ENCODE measurements at regions not wholly inside any gene's neighbourhood (a gene's known extent, or its start where the extent isn't known, plus 50 kb on each side); places are given as distances from the start of the nearest gene placed in this dataset.
"Not testable (repeated sequence)": the region's sequence is repeated elsewhere in the genome, so short reads cannot be mapped to it uniquely, and the experiment has no call there.

- DNase-seq: no peak
- intact Hi-C loops (cut with DNase I): no loop called here
These were observed 219.6 kb upstream of the NPSR1 start for GRCh38 chr7:34438436-34438835.

- intact Hi-C loops (cut with DNase I): no loop called here
- DNase-seq: no peak
These were observed 212.4 kb upstream of the NPSR1 start for GRCh38 chr7:34445653-34446052.

- intact Hi-C loops (cut with DNase I); DNase-seq: not testable (repeated sequence)
These were observed 209.5 kb upstream of the NPSR1 start for GRCh38 chr7:34448531-34448930.

GRCh38 chr7:34449765-34450164 is 208.3 kb upstream of the NPSR1 start:
- intact Hi-C loops (cut with DNase I): no loop called here
- DNase-seq: no peak

- intact Hi-C loops (cut with DNase I): no loop called here
- DNase-seq: no peak
These were observed 206.8 kb upstream of the NPSR1 start for GRCh38 chr7:34451183-34451582.

- no peak for DNase-seq
- intact Hi-C loops (cut with DNase I): no loop called here
These were observed 206.1 kb upstream of the NPSR1 start for GRCh38 chr7:34451923-34452322.

- DNase-seq: no peak
- intact Hi-C loops (cut with DNase I): no loop called here
These were observed 205.7 kb upstream of the NPSR1 start for GRCh38 chr7:34452363-34452762.

GRCh38 chr7:34453150-34453549 is 204.9 kb upstream of the NPSR1 start:
- intact Hi-C loops (cut with DNase I): no loop called here
- DNase-seq: no peak

GRCh38 chr7:34454381-34454780 is 203.6 kb upstream of the NPSR1 start:
- DNase-seq: no peak
- intact Hi-C loops (cut with DNase I): no loop called here

GRCh38 chr7:34457329-34457728 is 200.7 kb upstream of the NPSR1 start:
- no peak for DNase-seq
- intact Hi-C loops (cut with DNase I): no loop called here

- DNase-seq: peak in 3 of 42 donors; percentile 20 to 46 (median 22)
- intact Hi-C loops (cut with DNase I): no loop called here
These were observed 194.2 kb upstream of the NPSR1 start for GRCh38 chr7:34463830-34464229.

- intact Hi-C loops (cut with DNase I): no loop called here
- no peak for DNase-seq
These were observed 186.2 kb upstream of the NPSR1 start for GRCh38 chr7:34471844-34472243.

GRCh38 chr7:34486371-34486770 is 171.6 kb upstream of the NPSR1 start:
- intact Hi-C loops (cut with DNase I): no loop called here
- peak in 22 of 42 donors; percentile 4 to 67 (median 21) for DNase-seq

GRCh38 chr7:34487391-34488115 is 170.5 kb upstream of the NPSR1 start:
- peak in 1 of 42 donors; percentile 42 for DNase-seq
- intact Hi-C loops (cut with DNase I): no loop called here

- intact Hi-C loops (cut with DNase I): no loop called here
- DNase-seq: no peak
These were observed 169.3 kb upstream of the NPSR1 start for GRCh38 chr7:34488766-34489165.

- intact Hi-C loops (cut with DNase I): no loop called here
- no peak for DNase-seq
These were observed 166.1 kb upstream of the NPSR1 start for GRCh38 chr7:34491899-34492298.

- intact Hi-C loops (cut with DNase I): no loop called here
- DNase-seq: no peak
These were observed 164.3 kb upstream of the NPSR1 start for GRCh38 chr7:34493752-34494151.

- DNase-seq: no peak
- intact Hi-C loops (cut with DNase I): no loop called here
These were observed 160.8 kb upstream of the NPSR1 start for GRCh38 chr7:34497153-34497777.

GRCh38 chr7:34501156-34501555 is 156.9 kb upstream of the NPSR1 start:
- intact Hi-C loops (cut with DNase I): loop anchor here (10.0 kb wide), 1 partner anchor 146 kb away; no protein-coding TSS in a partner anchor
- peak in 20 of 42 donors; percentile 2 to 69 (median 21) for DNase-seq

GRCh38 chr7:34507191-34507590 is 150.8 kb upstream of the NPSR1 start:
- intact Hi-C loops (cut with DNase I): loop anchor here (10.0 kb wide), 1 partner anchor 152 kb away; no protein-coding TSS in a partner anchor
- DNase-seq: no peak

Data from head of caudate nucleus (tissue), 42 donors.